ENCODE measurements at regions not wholly inside any gene's neighbourhood (a gene's known extent, or its start where the extent isn't known, plus 50 kb on each side); places are given as distances from the start of the nearest gene placed in this dataset.

- no peak for TF ChIP-seq CTCF (IDR thresholded peaks at IDR 0.05; ENCODE audit: low read depth, low read length, missing control alignments)
- no peak overlapping the region for H3K4me3 ChIP-seq (replicated peaks; ENCODE audit: low read depth, low read length)
- no peak for DNase-seq (ENCODE audit: extremely low read depth, low read depth)
Observed at GRCh38 chr17:55561973-55562495, 50.8 kb upstream of the SMIM36 start.

- H3K4me3 ChIP-seq (replicated peaks; ENCODE audit: low read depth, low read length): no peak overlapping the region
- DNase-seq (ENCODE audit: extremely low read depth, low read depth): no peak
- TF ChIP-seq CTCF (IDR thresholded peaks at IDR 0.05; ENCODE audit: low read depth, low read length, missing control alignments): no peak
Observed at GRCh38 chr17:55561316-55561972, 50.2 kb upstream of the SMIM36 start.

All from HFF-Myc (cell line).